Body of pancreas (tissue), 4 donors: ENCODE measurements at regions not wholly inside any gene's neighbourhood (a gene's known extent, or its start where the extent isn't known, plus 50 kb on each side); places are given as distances from the start of the nearest gene placed in this dataset.

Source experiments
- ATAC-seq: fragments of 150-250 bp; one replicate; pipeline ENCODE4 v1.9.1; 2016
- DNase-seq, 4 donors: peaks; one replicate each; pipeline ENCODE4 v3.0.0-alpha.2; 2019
- H3K27ac ChIP-seq, 4 donors: fragments of 200-600 bp; sonication (generic); 1 replicate in 3 of 4; 2 replicates in 1 of 4; pipeline versions ENCODE4 v1.5.1 to v1.6.1; 2016 to 2019; ENCODE audit warnings: mild to moderate bottlenecking in 1 of 4, mixed read lengths in 1 of 4, moderate library complexity in 1 of 4
- H3K27me3 ChIP-seq, 2 donors: fragments of 200-600 bp; sonication (generic); one replicate each; pipeline ENCODE4 v1.6.0; 2016; ENCODE audit warnings: mild to moderate bottlenecking in 1 of 2
- H3K36me3 ChIP-seq, 2 donors: fragments of 200-600 bp; sonication (generic); replicated peaks in 1 of 2; 2 replicates each; pipeline ENCODE4 v1.5.1; 2016; ENCODE audit warnings: low read depth in 2 of 2; ENCODE audit not compliant: insufficient read depth in 1 of 2
- H3K4me1 ChIP-seq: fragments of 200-600 bp; sonication (generic); one replicate; pipeline ENCODE4 v1.6.0; 2016
- H3K4me3 ChIP-seq, 2 donors: fragments of 200-600 bp; sonication (generic); 1 replicate in 1 of 2; 2 replicates in 1 of 2; pipeline ENCODE4 v1.5.1; 2016 to 2019
- H3K9me3 ChIP-seq, 3 donors: fragments of 200-600 bp; sonication (generic); 1 replicate in 2 of 3; 2 replicates in 1 of 3; pipeline ENCODE4 v1.5.1; 2016
- CTCF ChIP-seq, 7 experiments: fragments of 450-650 bp in 4 of 7; fragments of 200-600 bp in 3 of 7; sonication (generic) in 3 of 7; IDR thresholded peaks; one replicate each; pipeline ENCODE4 v1.5.1; 2016 to 2019; ENCODE audit warnings: antibody characterized with exemption in 7 of 7
- POLR2A ChIP-seq, 3 donors: fragments of 450-650 bp; IDR thresholded peaks; one replicate each; pipeline ENCODE4 v1.6.1; 2016; ENCODE audit warnings: antibody characterized with exemption in 3 of 3, mild to moderate bottlenecking in 2 of 3
- WGBS, 2 donors: methylation state at CpG; one replicate each; pipeline ENCODE4 v1.1.5; 2017; 5-methylcytosine and 5-hydroxymethylcytosine counted together
- intact Hi-C: fragments of 100-400 bp; cut with DNase I; formaldehyde crosslinking; loops from one replicate; pipeline ENCODE4 v1.15.1; 2023

GRCh38 chr3:72047221-72047871 is 262.4 kb upstream of the PROK2 start:
- intact Hi-C loops = no loop called here
- no peak for DNase-seq
- Histone ChIP-seq H3K4me1 (no peaks in the 10 kb centered on the region), H3K36me3 (no peaks in the 10 kb centered on the region), H3K27me3 (no peaks in the 10 kb centered on the region), H3K9me3 (no peaks in the 10 kb centered on the region), H3K27ac (no peak overlapping the region), H3K4me3 (no peak overlapping the region)
- no peak for ATAC-seq
- 84 to 86% methylated on average over 16 of the region's 16 CpGs for WGBS, 2 donors
- TF ChIP-seq POLR2A (IDR thresholded peaks at IDR 0.05) (no peak), CTCF (IDR thresholded peaks at IDR 0.05) (no peak)

GRCh38 chr3:72044231-72044855 is 259.4 kb upstream of the PROK2 start:
- H3K36me3 ChIP-seq = no peaks in the 10 kb centered on the region
- no peak overlapping the region for H3K27ac ChIP-seq
- intact Hi-C loops = no loop called here
- 76% methylated on average over 7 of the region's 7 CpGs for WGBS, 2 donors
- no peak for DNase-seq
- H3K4me1 ChIP-seq = no peaks in the 10 kb centered on the region
- no peaks in the 10 kb centered on the region for H3K9me3 ChIP-seq
- no peak for TF ChIP-seq CTCF (IDR thresholded peaks at IDR 0.05)
- TF ChIP-seq POLR2A (IDR thresholded peaks at IDR 0.05) = no peak
- ATAC-seq = no peak
- no peaks in the 10 kb centered on the region for H3K27me3 ChIP-seq
- no peak overlapping the region for H3K4me3 ChIP-seq

- Histone ChIP-seq H3K4me1 (no peaks in the 10 kb centered on the region), H3K27me3 (no peaks in the 10 kb centered on the region), H3K4me3 (no peak overlapping the region), H3K9me3 (no peaks in the 10 kb centered on the region), H3K36me3 (no peaks in the 10 kb centered on the region), H3K27ac (no peak overlapping the region)
- ATAC-seq (no peak), DNase-seq (peak in 1 of 4 donors; percentile 33)
- no peak for TF ChIP-seq POLR2A (IDR thresholded peaks at IDR 0.05)
- TF ChIP-seq CTCF (IDR thresholded peaks at IDR 0.05) = no peak
- 70 to 91% methylated on average over 3 of the region's 3 CpGs for WGBS, 2 donors
- intact Hi-C loops = no loop called here
These were observed 258.5 kb upstream of the PROK2 start for GRCh38 chr3:72043204-72044133.

GRCh38 chr3:72042397-72043203 is 257.7 kb upstream of the PROK2 start:
- TF ChIP-seq POLR2A (IDR thresholded peaks at IDR 0.05) (no peak), CTCF (IDR thresholded peaks at IDR 0.05) (no peak)
- no peaks in the 10 kb centered on the region for H3K9me3 ChIP-seq
- intact Hi-C loops = no loop called here
- no peaks in the 10 kb centered on the region for H3K36me3 ChIP-seq
- no peak for ATAC-seq
- H3K27me3 ChIP-seq = no peaks in the 10 kb centered on the region
- no peak overlapping the region for H3K27ac ChIP-seq
- 84 to 87% methylated on average over 6 to 7 of the region's 7 CpGs for WGBS, 2 donors
- no peaks in the 10 kb centered on the region for H3K4me1 ChIP-seq
- no peak for DNase-seq
- H3K4me3 ChIP-seq = no peak overlapping the region
